CD14-positive monocyte (primary cell): ENCODE measurements at regions not wholly inside any gene's neighbourhood (a gene's known extent, or its start where the extent isn't known, plus 50 kb on each side); places are given as distances from the start of the nearest gene placed in this dataset.

Experiments used
- DNase-seq, 3 donors: peaks; one replicate each; pipeline ENCODE4 v3.0.0-alpha.2; 2011 to 2022
- H2AFZ ChIP-seq: 2 replicates; pipeline ENCODE4 v1.6.0; 2012; ENCODE audit warnings: mild to moderate bottlenecking, low read depth, low read length, inconsistent platforms; ENCODE audit not compliant: insufficient read depth, poor library complexity, severe bottlenecking
- H3K27ac ChIP-seq, 2 donors: 1 replicate in 1 of 2; 2 replicates in 1 of 2; pipeline ENCODE4 v1.5.1; 2012 to 2013; ENCODE audit warnings: low read length in 2 of 2, control low read depth in 1 of 2, inconsistent platforms in 1 of 2, low read depth in 1 of 2, mild to moderate bottlenecking in 1 of 2
- H3K27me3 ChIP-seq, 2 donors: one replicate each; pipeline versions ENCODE4 v1.6.0 to v1.6.1; 2011 to 2013; ENCODE audit warnings: low read length in 2 of 2; ENCODE audit not compliant: control insufficient read depth in 2 of 2, insufficient read depth in 2 of 2
- H3K36me3 ChIP-seq, 2 donors: replicated peaks in 1 of 2; 1 replicate in 1 of 2; 2 replicates in 1 of 2; pipeline versions ENCODE4 v1.5.1 to v1.6.1; 2012 to 2013; ENCODE audit warnings: low read length in 2 of 2, control low read depth in 1 of 2, inconsistent platforms in 1 of 2, mild to moderate bottlenecking in 1 of 2; ENCODE audit not compliant: insufficient read depth in 2 of 2, control insufficient read depth in 1 of 2
- H3K4me1 ChIP-seq, 2 donors: 1 replicate in 1 of 2; 2 replicates in 1 of 2; pipeline versions ENCODE4 v1.5.1 to v1.6.1; 2012 to 2013; ENCODE audit warnings: low read length in 2 of 2, control low read depth in 1 of 2, inconsistent platforms in 1 of 2, mild to moderate bottlenecking in 1 of 2, moderate library complexity in 1 of 2; ENCODE audit not compliant: insufficient read depth in 2 of 2, control insufficient read depth in 1 of 2
- H3K4me2 ChIP-seq: replicated peaks from 2 replicates; pipeline ENCODE3; 2012; ENCODE audit warnings: low read length, moderate library complexity, mild to moderate bottlenecking; ENCODE audit not compliant: poor library complexity, severe bottlenecking; ENCODE audit errors: extremely low read depth
- H3K4me3 ChIP-seq, 3 experiments: fragments of 200-600 bp in 1 of 3; sonication (generic) in 1 of 3; replicated peaks in 1 of 3; 1 replicate in 2 of 3; 2 replicates in 1 of 3; pipeline ENCODE4 v1.5.1; 2011 to 2013; ENCODE audit warnings: low read length in 3 of 3, mild to moderate bottlenecking in 3 of 3, control low read depth in 2 of 3, low read depth in 2 of 3, inconsistent platforms in 1 of 3, moderate library complexity in 1 of 3
- H3K79me2 ChIP-seq: 2 replicates; pipeline ENCODE4 v1.6.0; 2012; ENCODE audit warnings: mild to moderate bottlenecking, control low read depth, inconsistent platforms, low read length, moderate library complexity; ENCODE audit not compliant: insufficient read depth
- H3K9ac ChIP-seq: 2 replicates; pipeline ENCODE4 v1.6.0; 2017; ENCODE audit warnings: low read length, mild to moderate bottlenecking; ENCODE audit not compliant: insufficient read depth, poor library complexity, severe bottlenecking
- H3K9me3 ChIP-seq, 2 donors: replicated peaks in 1 of 2; 1 replicate in 1 of 2; 2 replicates in 1 of 2; pipeline versions ENCODE4 v1.5.1 to v1.6.1; 2012 to 2013; ENCODE audit warnings: low read length in 2 of 2, control low read depth in 1 of 2; ENCODE audit not compliant: control insufficient read depth in 1 of 2, insufficient read depth in 1 of 2
- H4K20me1 ChIP-seq: 2 replicates; pipeline ENCODE4 v1.6.0; 2012; ENCODE audit warnings: mild to moderate bottlenecking, low read length, control low read depth, moderate library complexity; ENCODE audit not compliant: insufficient read depth
- H3K27ac Mint-ChIP-seq, 7 donors: one replicate each; pipeline ENCODE4 v1.8.0; 2020; ENCODE audit warnings: mild to moderate bottlenecking in 7 of 7, mixed read lengths in 7 of 7, moderate library complexity in 6 of 7, inconsistent platforms in 2 of 7
- H3K27me3 Mint-ChIP-seq, 3 donors: one replicate each; pipeline ENCODE4 v1.8.0; 2021 to 2022; ENCODE audit warnings: low read depth in 3 of 3, mild to moderate bottlenecking in 3 of 3, mixed read lengths in 3 of 3, moderate library complexity in 3 of 3, inconsistent platforms in 1 of 3
- H3K36me3 Mint-ChIP-seq, 2 donors: one replicate each; pipeline ENCODE4 v1.8.0; 2020; ENCODE audit warnings: mixed read lengths in 2 of 2, inconsistent platforms in 1 of 2, mild to moderate bottlenecking in 1 of 2
- H3K4me1 Mint-ChIP-seq: one replicate; pipeline ENCODE4 v1.8.0; 2020; ENCODE audit warnings: mild to moderate bottlenecking, mixed read lengths
- H3K4me3 Mint-ChIP-seq, 2 donors: one replicate each; pipeline ENCODE4 v1.8.0; 2020; ENCODE audit warnings: mild to moderate bottlenecking in 2 of 2, mixed read lengths in 2 of 2, moderate library complexity in 1 of 2
- H3K9me3 Mint-ChIP-seq, 7 donors: one replicate each; pipeline ENCODE4 v1.8.0; 2020 to 2022; ENCODE audit warnings: mixed read lengths in 7 of 7, mild to moderate bottlenecking in 6 of 7, moderate library complexity in 6 of 7, inconsistent platforms in 2 of 7
- CTCF ChIP-seq: fragments of 200-600 bp; IDR thresholded peaks from one replicate; pipeline ENCODE4 v1.8.0; 2022; ENCODE audit warnings: antibody characterized with exemption, mild to moderate bottlenecking
- WGBS: methylation state at CpG from one replicate; pipeline ENCODE4 v1.1.5; 2013; ENCODE audit warnings: missing lambda C conversion rate; ENCODE audit not compliant: insufficient coverage; 5-methylcytosine and 5-hydroxymethylcytosine counted together
- intact Hi-C, 2 donors: fragments of 100-400 bp; cut with micrococcal nuclease; formaldehyde crosslinking; loops; one replicate each; pipeline versions ENCODE4 v1.15.0 to v1.15.1; 2023

GRCh38 chr9:24738421-24738961 lies 192.8 kb upstream of the IZUMO3 start:
- Mint-ChIP-seq H3K36me3 (no peaks in the 10 kb centered on the region), H3K4me1 (no peaks in the 10 kb centered on the region), H3K9me3 (peaks cover 0 to 23% (median 7%) of the 10 kb centered on the region in 7 donors), H3K27me3 (no peaks in the 10 kb centered on the region), H3K27ac (no peak overlapping the region), H3K4me3 (no peak overlapping the region)
- no peak overlapping the region for H3K9ac ChIP-seq
- no peak overlapping the region for H3K4me3 ChIP-seq
- no peaks in the 10 kb centered on the region for H4K20me1 ChIP-seq
- no peak for DNase-seq
- H3K27me3 ChIP-seq, result no peaks in the 10 kb centered on the region
- TF ChIP-seq CTCF, result no peak
- H3K79me2 ChIP-seq, result no peaks in the 10 kb centered on the region
- WGBS, result 93% methylated on average over 29 of the region's 29 CpGs
- H3K36me3 ChIP-seq, result no peaks in the 10 kb centered on the region
- H3K9me3 ChIP-seq, result peaks cover 15 to 19% of the 10 kb centered on the region in 2 donors
- intact Hi-C loops, result no loop called here
- H3K27ac ChIP-seq, result no peak overlapping the region
- no peak overlapping the region for H3K4me2 ChIP-seq
- no peaks in the 10 kb centered on the region for H3K4me1 ChIP-seq
- no peak overlapping the region for H2AFZ ChIP-seq

GRCh38 chr9:24731754-24732153 lies 186.1 kb upstream of the IZUMO3 start:
- H3K36me3 ChIP-seq, result no peaks in the 10 kb centered on the region
- H3K79me2 ChIP-seq, result no peaks in the 10 kb centered on the region
- H3K4me3 ChIP-seq, result no peak overlapping the region
- peaks cover 13% of the 10 kb centered on the region in 2 donors for H3K9me3 ChIP-seq
- no peak overlapping the region for H3K27ac ChIP-seq
- intact Hi-C loops, result no loop called here
- no peaks in the 10 kb centered on the region for H3K4me1 ChIP-seq
- no peak for DNase-seq
- no peaks in the 10 kb centered on the region for H4K20me1 ChIP-seq
- H3K27me3 Mint-ChIP-seq, result no peaks in the 10 kb centered on the region
- H3K27ac Mint-ChIP-seq, result no peak overlapping the region
- no peaks in the 10 kb centered on the region for H3K36me3 Mint-ChIP-seq
- H3K9ac ChIP-seq, result no peak overlapping the region
- no CpG with 5 or more reads among the region's 1 CpG for WGBS
- no peaks in the 10 kb centered on the region for H3K4me1 Mint-ChIP-seq
- no peak overlapping the region for H3K4me2 ChIP-seq
- peaks cover 0 to 13% (median 3%) of the 10 kb centered on the region in 7 donors for H3K9me3 Mint-ChIP-seq
- no peaks in the 10 kb centered on the region for H3K27me3 ChIP-seq
- no peak overlapping the region for H3K4me3 Mint-ChIP-seq
- TF ChIP-seq CTCF, result no peak
- H2AFZ ChIP-seq, result no peak overlapping the region
